HG02973 (cell line): ENCODE measurements at regions not wholly inside any gene's neighbourhood (a gene's known extent, or its start where the extent isn't known, plus 50 kb on each side); places are given as distances from the start of the nearest gene placed in this dataset.

Experiments used
- ATAC-seq: cut with Tn5 transposase; IDR thresholded peaks from one replicate; pipeline ENCODE4 v1.9.1; 2021; ENCODE audit warnings: moderate library complexity; ENCODE audit not compliant: unreplicated experiment

DNA sequence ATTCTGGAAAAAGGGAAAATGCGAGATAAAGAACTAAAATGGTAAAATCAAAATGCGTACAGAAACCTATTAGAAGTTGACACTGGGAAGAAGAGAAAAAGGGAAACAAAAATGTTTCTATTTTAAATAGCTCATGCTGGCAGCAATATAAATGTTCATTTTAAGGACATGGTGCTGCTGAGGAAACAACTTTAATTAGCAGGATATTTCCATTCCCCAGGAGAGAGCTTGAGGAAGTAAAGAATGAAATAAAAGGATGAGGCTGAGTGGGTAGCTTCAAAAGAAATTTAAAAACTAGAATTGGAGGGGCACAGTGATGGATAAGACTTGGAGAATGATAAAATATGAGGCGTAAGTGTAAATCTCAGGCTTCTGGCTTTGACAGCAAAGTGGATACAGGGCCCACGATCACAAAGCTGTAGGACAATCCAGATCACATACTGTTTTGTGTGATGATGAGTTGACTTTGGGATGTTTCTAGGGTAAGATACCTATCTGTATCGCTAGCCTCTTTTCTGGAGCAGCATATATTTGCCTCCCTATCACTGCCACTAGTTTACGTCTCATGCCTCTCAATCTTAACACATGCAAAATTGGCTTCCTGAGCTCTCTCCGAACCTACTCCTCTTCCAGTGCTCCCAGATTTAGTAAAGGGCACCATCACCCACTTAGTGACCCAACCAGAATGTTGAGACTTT, 571.3 kb upstream of the MIR17HG start:
- ATAC-seq: no peak

DNA sequence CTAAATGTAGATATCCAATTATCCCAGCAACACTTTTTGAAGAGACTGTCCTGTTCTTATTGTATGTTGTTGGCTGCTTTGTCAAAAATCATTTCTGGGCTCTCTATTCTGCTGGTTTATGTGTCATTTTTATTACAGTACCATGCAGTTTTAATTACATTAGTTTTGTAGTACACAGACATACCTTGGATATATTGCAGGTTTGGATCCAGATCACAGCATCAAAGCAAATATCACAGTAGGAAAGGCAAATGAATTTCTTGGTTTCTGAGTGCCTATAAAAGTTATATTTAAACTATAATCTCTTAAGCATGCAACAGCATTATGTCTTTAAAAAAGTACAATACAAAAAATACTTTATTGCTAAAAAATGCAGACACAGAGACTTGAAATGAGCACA, 564.2 kb upstream of the MIR17HG start:
- ATAC-seq: no peak

DNA sequence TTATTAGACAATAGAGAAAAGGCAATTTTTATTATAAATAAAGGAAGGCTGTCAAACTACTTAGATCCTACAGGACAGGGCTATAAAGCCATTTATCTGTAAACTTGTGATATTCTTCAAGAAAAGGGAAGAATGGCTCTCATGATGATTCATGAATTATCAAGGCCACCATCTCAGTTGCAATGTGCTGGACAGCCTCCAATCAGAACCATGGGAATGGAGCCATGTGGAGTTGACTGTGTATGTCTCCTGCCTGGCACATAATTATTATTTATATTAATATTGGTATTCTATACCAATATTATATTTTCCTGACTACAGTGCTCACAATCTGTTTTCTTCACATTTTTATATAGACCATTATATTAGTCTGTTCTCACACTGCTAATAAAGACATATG, 560.5 kb upstream of the MIR17HG start:
- ATAC-seq: no peak

DNA sequence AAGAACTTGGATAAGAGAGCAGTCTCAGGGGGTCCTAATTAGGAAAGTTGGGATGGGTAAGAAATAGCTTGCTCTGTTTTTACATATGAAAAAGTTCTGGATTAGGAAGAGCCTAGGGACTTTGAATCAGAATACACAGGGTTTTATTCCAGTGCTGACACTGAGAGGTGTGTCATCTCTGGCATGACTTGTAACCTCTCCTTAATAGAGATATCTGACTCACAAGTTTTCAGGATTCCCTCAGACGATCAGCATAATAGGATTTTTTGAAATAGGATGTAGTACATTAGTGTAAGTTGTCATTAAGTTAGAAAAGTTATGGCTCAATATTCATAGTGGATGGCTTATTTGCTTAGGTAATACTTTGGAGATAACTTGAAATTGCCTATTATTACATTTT, 555.2 kb upstream of the MIR17HG start:
- no peak for ATAC-seq

DNA sequence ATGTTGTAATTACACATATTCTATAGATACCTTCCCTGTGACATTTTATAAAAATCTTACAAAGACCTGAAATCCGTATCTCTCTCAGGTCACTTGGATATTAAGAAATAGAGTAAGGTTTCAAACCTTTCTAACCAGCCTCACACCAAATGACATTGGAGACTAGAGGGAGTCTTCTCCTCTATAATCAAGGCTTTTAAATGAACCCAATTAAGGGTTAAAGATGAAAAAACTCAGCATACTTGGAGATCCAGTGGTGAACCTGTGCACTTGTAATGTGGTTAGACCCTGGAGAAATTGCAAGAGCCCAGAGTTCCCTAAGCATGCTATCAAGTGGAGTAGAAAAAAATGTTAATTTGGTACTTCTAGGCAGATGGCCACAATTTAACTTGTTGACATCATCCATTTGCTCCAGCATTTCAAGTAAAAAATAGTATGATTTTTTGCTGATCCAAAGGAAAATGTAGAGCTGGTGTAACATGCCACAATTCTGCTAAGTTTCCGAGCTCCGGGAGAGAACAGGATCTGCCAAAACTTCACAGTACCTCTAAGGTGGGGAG, 554.1 kb upstream of the MIR17HG start:
- no peak for ATAC-seq

DNA sequence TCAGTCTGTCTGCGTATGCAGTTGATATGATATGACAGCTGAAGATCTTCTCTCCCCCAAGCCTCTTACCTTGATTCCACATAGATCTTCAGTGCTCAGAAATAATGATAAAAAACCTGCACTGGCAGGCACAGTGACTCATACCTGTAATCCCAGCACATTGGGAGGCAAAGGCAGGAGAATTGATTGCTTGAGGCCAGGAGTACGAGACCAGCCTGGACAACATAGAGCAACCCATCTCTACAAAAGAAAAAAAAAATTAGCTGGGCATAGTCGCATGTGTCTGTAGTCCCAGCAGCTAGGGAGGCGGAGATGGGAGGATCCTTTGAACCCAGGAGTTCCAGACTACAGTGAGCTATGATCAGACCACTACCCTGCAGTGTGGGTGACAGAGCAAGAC, 551.0 kb upstream of the MIR17HG start:
- ATAC-seq: no peak

DNA sequence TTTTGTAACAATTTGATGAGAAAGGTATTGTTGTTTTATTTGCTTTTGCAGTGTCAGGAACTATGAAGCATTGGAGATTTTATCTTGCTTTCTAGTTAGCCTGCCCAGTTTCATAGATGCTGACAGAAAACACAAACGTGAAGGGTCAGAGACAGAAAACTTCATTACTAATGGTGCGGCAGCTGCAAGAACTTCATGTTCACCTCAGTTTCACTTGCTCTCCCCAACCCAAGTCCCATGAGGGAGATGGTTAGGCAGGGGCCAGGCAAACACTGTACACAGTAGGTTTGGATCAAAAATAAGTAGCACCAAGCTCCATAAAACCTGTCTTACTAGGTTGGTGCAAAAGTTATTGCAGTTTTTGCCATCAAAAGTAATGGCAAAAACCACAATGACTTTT, 550.2 kb upstream of the MIR17HG start:
- ATAC-seq: no peak

DNA sequence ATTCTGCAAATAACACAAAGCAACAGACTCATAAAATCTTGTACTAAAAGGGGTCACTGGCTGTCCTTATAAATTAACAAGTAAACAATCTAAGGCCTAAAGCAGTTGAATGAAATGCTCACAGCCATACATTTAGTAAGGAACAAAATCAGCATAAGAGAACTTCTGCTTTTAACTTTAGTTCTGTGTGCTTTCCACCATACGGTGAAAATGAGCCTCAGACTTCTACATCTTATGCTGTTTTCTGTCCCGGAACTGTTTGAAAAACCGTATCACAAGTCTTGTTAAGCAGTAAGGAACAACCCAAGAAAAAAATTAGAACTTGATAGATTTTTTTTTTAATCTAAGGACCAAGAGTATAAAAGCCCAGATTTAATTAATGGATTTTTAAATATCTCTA, 549.1 kb upstream of the MIR17HG start:
- no peak for ATAC-seq

DNA sequence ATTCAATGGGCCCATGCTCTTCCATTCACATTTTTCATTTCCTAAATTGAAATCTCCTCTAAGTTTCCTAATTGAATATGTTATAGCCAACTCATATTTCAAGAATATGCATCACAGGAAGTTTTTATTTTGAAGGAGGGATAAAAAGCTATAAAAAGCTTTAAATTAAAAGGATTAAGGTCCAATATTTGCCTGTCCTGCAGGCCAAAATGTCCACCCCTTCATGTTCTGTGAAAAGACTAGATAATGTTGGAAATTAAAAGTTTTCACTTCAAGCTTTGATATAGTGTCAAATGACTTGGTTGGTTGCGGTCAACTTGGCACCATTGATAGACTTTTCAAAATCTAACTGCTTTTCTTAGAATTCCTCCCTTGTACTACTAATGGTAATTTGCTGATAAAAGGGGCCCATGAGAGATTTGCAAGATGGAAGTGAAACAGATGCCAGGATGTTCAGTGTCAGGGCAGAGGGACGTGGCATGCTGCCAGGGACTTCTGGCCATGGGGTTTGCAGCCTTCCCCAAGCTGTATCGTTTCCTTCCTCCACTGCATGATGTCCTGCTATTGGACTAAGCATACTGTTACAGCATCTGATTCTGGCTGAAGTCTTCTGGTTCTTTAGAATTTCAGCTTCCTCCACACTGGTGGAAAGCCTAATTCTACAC, 547.3 kb upstream of the MIR17HG start:
- ATAC-seq: no peak

DNA sequence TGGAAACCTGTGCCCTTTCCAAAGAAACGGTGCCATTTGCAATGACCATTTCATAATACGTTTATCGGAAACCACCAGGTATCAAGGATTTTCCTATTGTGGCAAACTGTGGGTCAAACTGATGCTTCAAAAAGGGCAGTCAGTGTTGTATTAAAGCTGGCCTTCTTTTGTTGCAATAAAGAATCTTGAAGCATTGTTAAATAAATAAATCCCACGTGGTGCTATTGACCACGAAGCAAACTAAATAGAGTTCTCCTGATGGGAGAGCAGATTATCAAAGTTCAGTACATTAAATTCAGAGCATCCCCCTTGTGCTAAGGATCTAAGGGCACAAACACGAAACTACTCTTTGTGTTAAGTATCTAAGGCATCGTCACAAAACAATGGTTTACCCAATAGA, 545.9 kb upstream of the MIR17HG start:
- no peak for ATAC-seq

DNA sequence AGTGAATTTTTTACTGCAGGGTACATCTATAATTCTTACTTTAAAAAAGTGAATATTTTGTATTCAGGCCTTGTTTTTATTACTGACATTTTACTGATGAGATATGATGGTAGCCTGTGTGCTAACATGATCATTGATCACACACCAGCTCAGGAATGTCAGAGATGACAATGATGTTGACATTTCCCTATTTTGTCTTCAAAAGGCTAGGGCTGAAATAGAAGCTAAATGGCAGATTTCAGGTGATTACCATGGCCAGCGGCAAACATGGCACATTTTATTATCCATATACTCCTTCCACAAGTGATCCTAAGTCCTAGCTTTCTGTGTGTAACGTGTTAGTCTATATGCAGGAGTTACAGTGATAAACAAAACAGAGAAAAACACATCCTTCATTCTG, 544.3 kb upstream of the MIR17HG start:
- ATAC-seq: no peak

DNA sequence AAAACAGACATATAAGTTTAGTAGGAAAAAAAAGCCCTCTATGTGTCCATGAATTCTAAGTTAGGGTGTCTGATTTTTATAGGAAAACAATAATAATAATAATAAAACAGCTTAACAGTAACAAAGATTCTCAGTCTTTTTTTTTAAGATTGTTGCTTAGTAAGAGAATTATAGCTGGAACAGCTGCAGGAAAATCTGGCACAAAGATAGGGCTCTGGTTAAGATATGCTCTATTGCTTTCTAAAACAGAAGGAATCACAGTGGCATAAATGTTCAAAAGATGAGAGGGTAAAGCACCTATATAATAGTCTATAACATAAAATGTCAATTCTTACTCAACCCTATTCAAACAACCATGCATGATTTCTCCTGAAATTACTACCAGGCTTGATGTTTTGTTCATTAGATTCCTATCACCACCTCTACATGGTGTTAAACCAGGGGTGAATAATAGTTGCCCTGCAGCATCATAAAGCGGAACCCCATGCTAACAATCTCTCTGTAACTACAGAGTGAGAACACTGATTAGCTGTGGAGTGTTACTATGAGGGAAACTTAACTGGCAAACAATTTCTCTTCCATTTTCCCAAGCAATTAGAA, 541.4 kb upstream of the MIR17HG start:
- ATAC-seq: no peak

DNA sequence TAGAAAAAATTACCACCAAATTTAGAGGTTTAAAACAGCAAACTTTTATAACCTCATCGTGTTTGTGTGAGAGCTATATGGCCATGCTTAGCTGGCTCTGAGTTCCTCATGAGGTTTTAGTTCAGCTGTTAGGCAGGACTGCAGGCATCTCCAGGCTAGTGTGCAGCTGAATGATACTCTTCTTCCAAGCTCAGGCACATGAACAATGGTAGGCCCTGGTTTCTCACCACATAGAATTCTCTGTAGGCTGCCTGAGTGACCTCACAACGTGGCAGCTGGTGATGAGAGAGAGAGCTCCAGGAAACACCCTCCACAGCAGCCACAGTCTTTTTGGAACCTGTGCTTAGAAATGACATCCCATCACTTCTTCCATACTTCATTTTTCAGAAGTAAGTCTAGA, 540.6 kb upstream of the MIR17HG start:
- ATAC-seq: no peak

DNA sequence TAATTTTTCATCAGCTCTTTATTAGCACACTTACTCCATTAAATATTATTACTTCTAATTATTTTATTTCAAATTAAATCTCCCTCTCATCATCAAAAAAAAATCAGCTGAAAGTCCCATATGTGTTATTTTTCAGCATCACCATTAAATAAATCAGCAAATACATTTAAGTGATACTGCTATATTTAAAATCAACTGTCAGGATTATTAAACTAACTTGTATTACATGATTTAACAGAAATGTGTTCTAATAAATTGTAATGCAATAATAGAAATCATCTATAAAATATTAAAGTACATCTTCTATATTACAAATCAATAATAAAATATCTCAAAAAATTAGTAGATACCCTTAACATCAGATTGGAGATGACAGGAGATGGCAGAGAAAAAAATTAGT, 538.6 kb upstream of the MIR17HG start:
- ATAC-seq: no peak

DNA sequence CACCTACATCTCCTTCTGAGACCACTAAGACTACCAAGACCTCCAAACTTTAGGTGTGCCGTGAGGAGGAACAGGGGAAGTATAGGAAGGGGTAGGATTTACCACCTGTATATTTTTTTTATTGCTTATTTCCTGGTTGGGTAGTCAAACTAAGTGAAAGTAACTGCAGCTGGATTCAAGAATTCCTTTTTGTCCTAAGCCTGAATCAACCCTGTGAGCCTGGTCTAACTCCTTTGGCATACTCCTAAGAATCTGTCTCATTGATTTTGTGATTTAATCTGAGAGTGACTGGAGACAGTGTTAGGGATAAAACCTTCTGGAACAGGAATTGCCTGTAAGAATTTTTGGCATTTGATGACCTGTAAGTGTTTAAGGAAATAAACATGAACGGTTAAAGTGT, 523.5 kb upstream of the MIR17HG start:
- no peak for ATAC-seq

DNA sequence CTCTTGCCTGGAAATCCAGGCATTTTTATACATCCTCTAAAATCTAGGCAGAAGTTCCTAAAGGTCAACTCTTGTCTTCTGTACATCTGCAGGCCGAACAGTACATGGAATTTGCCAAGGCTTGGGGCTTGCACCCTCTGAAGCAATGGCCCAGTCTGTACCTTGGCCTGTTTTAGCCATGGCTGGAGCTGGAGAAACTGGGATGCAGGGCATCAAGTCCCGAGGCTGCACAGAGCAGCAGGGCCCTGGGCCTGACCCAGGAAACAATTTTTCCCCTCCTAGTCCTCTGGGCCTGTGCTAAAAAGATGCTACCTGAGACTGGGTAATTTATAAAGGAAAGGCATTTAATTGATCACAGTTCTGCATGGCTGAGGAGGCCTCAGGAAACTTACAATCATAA, 520.8 kb upstream of the MIR17HG start:
- no peak for ATAC-seq

DNA sequence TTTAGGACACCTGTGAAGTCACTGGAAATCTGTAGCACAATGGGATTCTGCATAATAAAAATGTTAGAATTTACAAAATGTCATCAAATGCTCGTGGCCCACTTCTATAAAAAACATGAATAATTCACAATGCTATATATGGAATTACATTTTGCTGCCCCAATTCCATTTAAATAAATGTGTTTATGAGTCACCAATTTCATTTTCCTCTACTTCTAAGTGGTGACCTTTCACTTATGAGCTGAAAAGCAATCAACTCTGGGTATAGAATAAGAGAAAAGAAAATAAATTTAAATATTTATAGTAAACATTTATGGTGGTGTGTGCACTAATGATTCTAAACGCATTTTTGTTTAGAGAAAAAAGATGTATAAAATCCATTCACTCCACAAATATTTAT, 516.7 kb upstream of the MIR17HG start:
- ATAC-seq: no peak

DNA sequence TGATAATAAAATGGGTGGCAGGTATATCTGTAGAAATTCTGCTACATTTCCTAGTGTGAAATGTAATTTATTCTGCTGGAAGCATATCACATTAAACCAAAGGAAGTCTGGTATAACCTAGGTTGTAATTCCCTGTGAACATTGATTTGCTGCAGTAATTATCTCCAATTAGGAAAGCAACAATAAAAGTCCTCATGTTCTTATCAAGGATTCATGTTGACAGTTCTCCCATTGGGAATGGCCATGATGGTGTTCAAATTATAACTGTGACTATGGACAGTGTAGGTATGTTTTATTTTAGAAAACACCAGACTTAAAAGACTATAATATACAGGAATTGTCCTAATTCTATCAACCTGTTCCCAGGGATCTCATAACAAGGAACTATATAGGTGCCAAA, 513.5 kb upstream of the MIR17HG start:
- no peak for ATAC-seq

DNA sequence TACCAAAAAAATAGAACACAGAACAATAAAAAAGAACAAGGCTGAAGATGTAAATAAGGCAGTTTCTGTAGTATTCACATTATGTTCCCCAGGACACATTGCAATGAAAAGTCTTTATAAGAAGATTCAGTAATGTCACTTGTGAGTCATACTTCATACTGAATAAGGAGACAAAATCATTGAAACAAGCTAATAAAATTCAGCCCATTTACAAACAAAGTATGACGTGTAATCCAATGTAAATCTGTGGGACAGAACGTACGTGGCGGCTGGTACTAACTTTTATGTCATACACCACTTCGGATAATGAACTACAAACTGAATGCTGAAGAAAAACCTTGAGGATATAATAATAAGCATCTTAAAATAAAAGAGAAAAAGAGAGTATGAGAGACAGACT, 512.8 kb upstream of the MIR17HG start:
- ATAC-seq: no peak

DNA sequence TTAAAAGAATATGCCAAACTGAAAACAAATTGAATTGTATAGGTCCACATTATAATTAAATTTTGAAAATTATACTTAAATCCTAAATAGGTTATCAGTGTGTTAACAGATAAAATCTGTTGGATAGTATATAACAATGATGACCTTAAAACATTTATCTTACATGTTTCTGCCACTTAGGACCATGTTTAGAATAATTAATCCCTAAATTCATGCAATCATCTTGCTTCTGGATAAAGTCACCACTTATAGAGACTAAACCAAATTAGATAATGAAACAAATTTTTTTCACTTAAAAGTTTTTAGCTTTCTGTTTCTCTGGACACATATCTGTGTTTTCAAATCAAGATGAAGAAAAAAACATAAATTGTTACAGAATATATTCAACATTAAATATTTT, 511.7 kb upstream of the MIR17HG start:
- no peak for ATAC-seq

DNA sequence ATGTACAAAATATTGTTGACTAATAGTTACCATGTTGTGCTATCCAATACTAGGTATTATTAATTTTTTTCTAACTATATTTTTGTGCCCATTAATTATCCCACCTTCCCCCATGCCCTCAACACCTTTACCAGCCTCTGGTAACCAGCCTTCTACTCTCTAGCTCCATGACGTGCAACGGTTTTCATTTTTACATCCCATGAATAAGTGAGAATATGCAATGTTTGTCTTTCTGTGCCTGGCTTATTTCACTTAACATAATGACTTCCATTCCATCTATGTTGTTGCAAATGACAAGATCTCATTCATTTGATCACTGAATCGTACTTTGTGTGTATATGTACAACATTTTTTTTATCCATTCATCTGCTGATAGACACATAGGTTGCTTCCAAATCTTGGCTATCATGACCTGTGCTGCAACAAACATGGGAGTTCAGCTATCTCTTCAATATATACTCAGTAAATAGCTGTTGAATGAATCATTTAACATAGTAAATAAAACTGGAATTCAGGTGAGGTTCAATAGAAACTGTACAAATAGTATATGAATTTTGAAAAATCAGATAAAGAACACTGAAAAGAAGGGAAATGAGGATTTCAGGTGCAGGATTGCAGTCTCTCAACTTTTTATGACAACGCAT, 509.0 kb upstream of the MIR17HG start:
- ATAC-seq: no peak

DNA sequence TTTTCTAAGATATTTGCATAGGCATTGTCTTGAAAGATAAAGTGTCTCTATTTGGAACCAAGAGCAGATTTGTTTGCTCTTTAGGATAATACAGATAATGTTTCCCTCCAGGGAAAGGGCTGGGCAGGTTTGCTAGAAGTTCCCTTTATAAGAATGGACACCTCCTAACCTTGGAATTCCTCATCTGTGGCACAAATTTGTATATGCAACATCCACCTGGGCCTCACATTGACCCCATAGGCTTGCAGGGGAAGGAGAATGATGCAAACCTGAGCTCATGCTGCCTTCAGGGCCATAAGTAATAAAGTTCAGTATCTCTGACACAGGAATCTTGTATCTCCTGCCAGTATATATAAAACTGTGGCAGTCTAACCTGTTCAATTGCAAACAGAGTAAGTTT, 508.4 kb upstream of the MIR17HG start:
- ATAC-seq: no peak
